ENCODE measurements at regions not wholly inside any gene's neighbourhood (a gene's known extent, or its start where the extent isn't known, plus 50 kb on each side); places are given as distances from the start of the nearest gene placed in this dataset.

DNA sequence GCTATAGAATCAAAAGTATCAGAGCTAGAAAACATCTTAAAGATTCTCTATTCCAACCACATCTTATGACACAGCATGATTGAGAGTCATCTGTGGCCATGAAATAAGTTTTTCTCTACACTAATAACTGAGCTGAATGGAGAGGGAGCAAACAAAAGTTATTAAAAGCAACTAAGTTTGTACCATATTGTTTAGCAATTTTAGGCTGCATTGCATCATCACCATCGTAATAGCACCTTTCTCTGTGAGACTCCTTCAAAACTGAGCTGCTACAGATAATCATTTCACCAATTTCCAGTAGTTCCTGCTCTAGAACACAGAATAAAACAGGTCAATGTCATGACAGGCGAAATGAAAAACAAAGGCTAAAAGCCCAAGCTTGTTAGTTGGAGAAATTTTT is 1183.9 kb downstream of the DIAPH3 start:
- H3K27ac ChIP-seq: no peak overlapping the region
- no peaks in the 10 kb centered on the region for H3K9me3 ChIP-seq
- H3K4me1 ChIP-seq (ENCODE audit: control insufficient read depth in 1 of 2, low read depth in 2 of 2): no peaks in the 10 kb centered on the region
- ATAC-seq (ENCODE audit: insufficient number of reproducible peaks, low FRiP score, low read depth): no peak
- no peaks in the 10 kb centered on the region for H3K27me3 ChIP-seq (replicated peaks; ENCODE audit: insufficient read depth)
- DNase-seq (ENCODE audit: low spot score): no peak
- TF ChIP-seq, protein P1, sequence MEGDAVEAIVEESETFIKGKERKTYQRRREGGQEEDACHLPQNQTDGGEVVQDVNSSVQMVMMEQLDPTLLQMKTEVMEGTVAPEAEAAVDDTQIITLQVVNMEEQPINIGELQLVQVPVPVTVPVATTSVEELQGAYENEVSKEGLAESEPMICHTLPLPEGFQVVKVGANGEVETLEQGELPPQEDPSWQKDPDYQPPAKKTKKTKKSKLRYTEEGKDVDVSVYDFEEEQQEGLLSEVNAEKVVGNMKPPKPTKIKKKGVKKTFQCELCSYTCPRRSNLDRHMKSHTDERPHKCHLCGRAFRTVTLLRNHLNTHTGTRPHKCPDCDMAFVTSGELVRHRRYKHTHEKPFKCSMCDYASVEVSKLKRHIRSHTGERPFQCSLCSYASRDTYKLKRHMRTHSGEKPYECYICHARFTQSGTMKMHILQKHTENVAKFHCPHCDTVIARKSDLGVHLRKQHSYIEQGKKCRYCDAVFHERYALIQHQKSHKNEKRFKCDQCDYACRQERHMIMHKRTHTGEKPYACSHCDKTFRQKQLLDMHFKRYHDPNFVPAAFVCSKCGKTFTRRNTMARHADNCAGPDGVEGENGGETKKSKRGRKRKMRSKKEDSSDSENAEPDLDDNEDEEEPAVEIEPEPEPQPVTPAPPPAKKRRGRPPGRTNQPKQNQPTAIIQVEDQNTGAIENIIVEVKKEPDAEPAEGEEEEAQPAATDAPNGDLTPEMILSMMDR (IDR thresholded peaks at IDR 0.05): no peak
- H3K36me3 ChIP-seq: no peaks in the 10 kb centered on the region
- no peak overlapping the region for H3K4me3 ChIP-seq

DNA sequence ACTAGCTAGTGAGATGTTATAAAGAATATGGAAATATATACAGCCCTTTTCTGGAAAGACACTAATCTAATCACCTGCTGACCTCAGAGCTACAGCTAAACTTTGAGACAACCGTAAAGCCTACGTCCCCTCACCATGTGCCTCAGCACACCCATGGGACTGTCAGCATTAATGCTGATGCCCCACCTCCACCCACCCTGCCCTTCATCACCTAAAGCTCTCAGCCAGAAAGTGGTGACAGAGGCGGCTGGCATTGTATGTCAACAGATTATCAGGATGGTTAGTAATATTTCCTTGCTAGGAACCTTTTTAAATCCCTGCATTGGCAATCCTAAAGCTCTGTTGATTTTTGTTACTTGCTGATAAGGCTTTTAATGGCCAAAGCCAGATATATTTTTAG is 1177.9 kb downstream of the DIAPH3 start:
- TF ChIP-seq, protein P1 (IDR thresholded peaks at IDR 0.05): no peak
- H3K27ac ChIP-seq: no peak overlapping the region
- H3K4me1 ChIP-seq (ENCODE audit: control insufficient read depth in 1 of 2, low read depth in 2 of 2): no peaks in the 10 kb centered on the region
- H3K27me3 ChIP-seq (replicated peaks; ENCODE audit: insufficient read depth): no peaks in the 10 kb centered on the region
- DNase-seq (ENCODE audit: low spot score) (no peak), ATAC-seq (ENCODE audit: insufficient number of reproducible peaks, low FRiP score, low read depth) (no peak)
- no peaks in the 10 kb centered on the region for H3K9me3 ChIP-seq
- no peaks in the 10 kb centered on the region for H3K36me3 ChIP-seq
- H3K4me3 ChIP-seq: no peak overlapping the region

DNA sequence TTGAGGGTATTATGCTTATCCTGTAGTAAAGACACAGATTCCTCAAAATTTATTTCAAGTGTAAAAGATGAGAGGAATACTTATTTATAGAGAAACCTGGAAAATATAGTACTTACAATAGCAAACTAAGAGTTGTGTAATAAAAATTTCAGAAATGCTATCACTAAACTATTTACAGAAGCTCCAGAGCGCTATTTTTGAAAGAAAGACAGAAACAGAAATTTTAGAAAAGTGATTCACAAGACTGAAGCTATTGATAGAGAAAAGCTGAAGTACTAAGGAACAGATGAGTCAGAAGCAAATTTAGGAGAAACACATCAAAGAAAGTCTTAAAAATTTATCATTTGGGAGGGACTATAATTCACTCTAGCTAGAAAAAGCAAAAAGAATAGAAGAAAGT is 1174.2 kb downstream of the DIAPH3 start:
- Histone ChIP-seq H3K4me1 (ENCODE audit: control insufficient read depth in 1 of 2, low read depth in 2 of 2) (no peaks in the 10 kb centered on the region), H3K9me3 (no peaks in the 10 kb centered on the region), H3K4me3 (no peak overlapping the region), H3K36me3 (no peaks in the 10 kb centered on the region), H3K27me3 (replicated peaks; ENCODE audit: insufficient read depth) (no peaks in the 10 kb centered on the region), H3K27ac (no peak overlapping the region)
- TF ChIP-seq, protein P1 (IDR thresholded peaks at IDR 0.05): no peak
- DNase-seq (ENCODE audit: low spot score): no peak
- no peak for ATAC-seq (ENCODE audit: insufficient number of reproducible peaks, low FRiP score, low read depth)

DNA sequence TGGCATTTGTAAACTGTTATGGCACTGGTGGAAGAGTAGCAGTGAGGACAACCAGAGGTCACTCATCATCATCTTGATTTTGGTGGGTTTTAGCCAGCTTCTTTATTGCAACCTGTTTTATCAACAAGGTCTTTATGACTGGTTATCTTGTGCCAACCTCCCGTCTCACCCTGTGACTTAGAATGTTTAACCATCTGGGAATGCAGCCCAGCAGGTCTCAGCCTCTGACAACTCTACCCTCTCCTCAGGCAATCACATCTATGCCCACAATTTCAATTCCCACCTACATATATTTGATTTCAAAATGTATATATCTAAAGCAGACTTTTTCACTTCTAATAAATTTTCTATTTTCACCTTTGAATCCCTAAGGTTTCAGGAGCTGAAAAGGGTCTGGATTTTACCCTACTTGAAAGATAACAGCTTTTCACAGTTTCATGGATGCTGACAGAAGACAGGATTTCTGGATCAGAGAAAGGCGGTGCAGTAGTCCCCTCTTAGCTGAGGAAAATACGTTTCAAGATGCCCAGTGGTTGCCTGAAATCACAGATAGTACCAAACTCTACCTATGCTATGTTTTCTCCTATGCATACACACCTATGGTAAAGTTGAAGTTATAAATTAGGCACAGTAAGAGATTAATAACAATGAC is 1171.8 kb downstream of the DIAPH3 start:
- no peaks in the 10 kb centered on the region for H3K4me1 ChIP-seq (ENCODE audit: control insufficient read depth in 1 of 2, low read depth in 2 of 2)
- no peak overlapping the region for H3K27ac ChIP-seq
- H3K4me3 ChIP-seq: no peak overlapping the region
- TF ChIP-seq, protein P1 (IDR thresholded peaks at IDR 0.05): no peak
- H3K9me3 ChIP-seq: no peaks in the 10 kb centered on the region
- ATAC-seq (ENCODE audit: insufficient number of reproducible peaks, low FRiP score, low read depth): no peak
- H3K27me3 ChIP-seq (replicated peaks; ENCODE audit: insufficient read depth): no peaks in the 10 kb centered on the region
- DNase-seq (ENCODE audit: low spot score): no peak
- H3K36me3 ChIP-seq: no peaks in the 10 kb centered on the region

DNA sequence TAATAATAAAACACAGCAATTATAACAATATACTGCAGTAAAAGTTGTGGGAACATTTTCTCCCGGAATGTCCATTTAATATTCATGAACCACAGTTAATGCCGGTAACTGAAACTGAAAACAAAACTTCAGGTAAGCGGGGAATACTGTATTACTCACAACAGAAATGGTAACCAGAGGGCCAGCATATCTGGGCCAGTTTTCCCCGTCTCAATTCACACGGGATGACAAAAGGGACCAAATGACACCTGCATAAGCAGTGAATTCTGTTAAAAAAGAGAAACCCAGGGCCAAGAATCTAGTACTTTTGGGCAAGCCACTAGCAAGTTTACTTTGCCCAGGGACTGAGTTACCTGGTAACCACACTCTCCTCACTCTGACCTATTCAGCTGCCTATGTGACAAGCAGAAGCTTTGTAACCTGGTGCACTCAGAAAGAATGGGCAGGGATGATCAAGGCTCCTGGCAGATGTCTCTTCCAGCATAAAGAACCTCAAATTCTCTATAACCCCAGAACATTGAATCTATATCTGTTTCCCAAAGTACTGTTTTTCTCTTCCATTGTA is 1171.2 kb downstream of the DIAPH3 start:
- Histone ChIP-seq H3K36me3 (no peaks in the 10 kb centered on the region), H3K27me3 (replicated peaks; ENCODE audit: insufficient read depth) (no peaks in the 10 kb centered on the region), H3K4me3 (no peak overlapping the region), H3K9me3 (no peaks in the 10 kb centered on the region), H3K27ac (no peak overlapping the region), H3K4me1 (ENCODE audit: control insufficient read depth in 1 of 2, low read depth in 2 of 2) (no peaks in the 10 kb centered on the region)
- TF ChIP-seq, protein P1 (IDR thresholded peaks at IDR 0.05): no peak
- ATAC-seq (ENCODE audit: insufficient number of reproducible peaks, low FRiP score, low read depth) (no peak), DNase-seq (ENCODE audit: low spot score) (no peak)

Data from thoracic aorta (tissue), 2 donors.